ENCODE measurements at regions not wholly inside any gene's neighbourhood (a gene's known extent, or its start where the extent isn't known, plus 50 kb on each side); places are given as distances from the start of the nearest gene placed in this dataset.

DNA sequence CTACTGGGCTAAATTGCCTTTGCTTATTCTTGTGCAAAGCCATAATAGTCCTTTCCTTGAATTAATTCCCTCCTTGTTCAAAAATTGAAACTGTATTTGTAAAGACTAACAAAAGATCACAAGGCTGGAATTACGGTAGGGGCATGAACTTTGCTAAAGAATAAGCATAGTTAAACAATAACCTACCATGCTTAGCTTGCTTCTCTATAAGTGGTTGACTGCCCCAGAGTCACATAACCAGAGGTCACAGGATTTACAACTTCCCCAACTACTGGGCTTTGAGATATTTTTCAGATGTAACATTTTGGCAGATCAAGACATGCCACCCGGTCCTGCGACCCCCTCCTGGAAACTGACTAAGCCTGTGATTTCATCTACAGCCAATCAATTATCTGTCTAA, 181.4 kb downstream of the GPAM start:
- H3K4me3 ChIP-seq (replicated peaks; ENCODE audit: low read depth, low read length), result no peak overlapping the region
- DNase-seq (ENCODE audit: extremely low read depth, low read depth), result no peak
- TF ChIP-seq, protein P1, sequence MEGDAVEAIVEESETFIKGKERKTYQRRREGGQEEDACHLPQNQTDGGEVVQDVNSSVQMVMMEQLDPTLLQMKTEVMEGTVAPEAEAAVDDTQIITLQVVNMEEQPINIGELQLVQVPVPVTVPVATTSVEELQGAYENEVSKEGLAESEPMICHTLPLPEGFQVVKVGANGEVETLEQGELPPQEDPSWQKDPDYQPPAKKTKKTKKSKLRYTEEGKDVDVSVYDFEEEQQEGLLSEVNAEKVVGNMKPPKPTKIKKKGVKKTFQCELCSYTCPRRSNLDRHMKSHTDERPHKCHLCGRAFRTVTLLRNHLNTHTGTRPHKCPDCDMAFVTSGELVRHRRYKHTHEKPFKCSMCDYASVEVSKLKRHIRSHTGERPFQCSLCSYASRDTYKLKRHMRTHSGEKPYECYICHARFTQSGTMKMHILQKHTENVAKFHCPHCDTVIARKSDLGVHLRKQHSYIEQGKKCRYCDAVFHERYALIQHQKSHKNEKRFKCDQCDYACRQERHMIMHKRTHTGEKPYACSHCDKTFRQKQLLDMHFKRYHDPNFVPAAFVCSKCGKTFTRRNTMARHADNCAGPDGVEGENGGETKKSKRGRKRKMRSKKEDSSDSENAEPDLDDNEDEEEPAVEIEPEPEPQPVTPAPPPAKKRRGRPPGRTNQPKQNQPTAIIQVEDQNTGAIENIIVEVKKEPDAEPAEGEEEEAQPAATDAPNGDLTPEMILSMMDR (IDR thresholded peaks at IDR 0.05; ENCODE audit: low read depth, low read length, missing control alignments), result no peak

GRCh38 chr10:112004075-112004474, 179.5 kb downstream of the GPAM start:
- no peak for DNase-seq (ENCODE audit: extremely low read depth, low read depth)
- TF ChIP-seq, protein P1 (IDR thresholded peaks at IDR 0.05; ENCODE audit: low read depth, low read length, missing control alignments), result no peak
- no peak overlapping the region for H3K4me3 ChIP-seq (replicated peaks; ENCODE audit: low read depth, low read length)

- no peak for DNase-seq (ENCODE audit: extremely low read depth, low read depth)
- TF ChIP-seq, protein P1 (IDR thresholded peaks at IDR 0.05; ENCODE audit: low read depth, low read length, missing control alignments), result no peak
These were observed 178.5 kb downstream of the GPAM start for GRCh38 chr10:112005044-112005443.

DNA sequence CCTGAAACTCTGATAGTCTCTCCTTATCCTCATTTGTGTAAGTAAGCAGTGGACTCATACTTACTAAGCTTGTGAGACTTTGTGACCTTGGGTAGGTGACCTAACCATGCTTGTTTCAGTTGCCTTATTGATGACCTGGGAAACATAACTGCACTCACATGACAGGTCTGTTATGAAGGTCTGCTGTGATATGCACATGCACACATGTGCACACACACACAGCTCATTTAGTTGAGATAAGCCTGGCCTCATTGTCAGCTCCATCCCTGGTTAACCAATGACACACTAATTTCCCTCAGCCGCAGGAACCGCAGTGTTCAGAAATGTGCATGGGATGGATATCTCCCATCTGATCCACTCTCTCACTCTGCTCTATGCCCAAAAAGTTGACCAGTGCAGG, 177.2 kb downstream of the GPAM start:
- TF ChIP-seq, protein P1 (IDR thresholded peaks at IDR 0.05; ENCODE audit: low read depth, low read length, missing control alignments), result no peak
- no peak overlapping the region for H3K4me3 ChIP-seq (replicated peaks; ENCODE audit: low read depth, low read length)
- no peak for DNase-seq (ENCODE audit: extremely low read depth, low read depth)

More at GRCh38 chr10:112005044-112005443, 178.5 kb downstream of the GPAM start:
- no peak overlapping the region for H3K4me3 ChIP-seq (replicated peaks; ENCODE audit: low read depth, low read length)

GRCh38 chr10:112006831-112007230, 176.7 kb downstream of the GPAM start:
- TF ChIP-seq, protein P1 (IDR thresholded peaks at IDR 0.05; ENCODE audit: low read depth, low read length, missing control alignments), result no peak
- no peak overlapping the region for H3K4me3 ChIP-seq (replicated peaks; ENCODE audit: low read depth, low read length)
- no peak for DNase-seq (ENCODE audit: extremely low read depth, low read depth)

DNA sequence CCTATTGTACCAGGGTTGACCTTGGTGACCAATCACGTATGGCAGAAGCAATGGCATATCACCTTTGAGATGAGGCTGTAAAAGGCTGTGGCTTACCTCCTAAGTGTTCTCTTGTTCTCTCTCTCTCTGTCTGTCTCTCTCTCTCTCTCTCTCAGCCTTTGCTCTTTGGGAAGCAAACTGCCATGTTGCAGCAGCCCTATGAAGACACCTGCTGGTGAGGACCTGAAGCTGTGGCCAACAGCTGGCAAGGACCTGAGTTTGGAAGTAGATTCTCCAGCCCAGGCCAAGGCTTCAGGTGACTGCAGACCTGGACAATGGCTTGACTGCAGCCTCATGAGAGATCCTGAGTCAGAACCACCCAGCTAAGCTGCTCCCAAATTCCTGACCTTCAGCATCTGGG, 161.4 kb downstream of the GPAM start:
- H3K4me3 ChIP-seq (replicated peaks; ENCODE audit: low read depth, low read length), result no peak overlapping the region
- DNase-seq (ENCODE audit: extremely low read depth, low read depth), result no peak
- TF ChIP-seq, protein P1 (IDR thresholded peaks at IDR 0.05; ENCODE audit: low read depth, low read length, missing control alignments), result no peak

DNA sequence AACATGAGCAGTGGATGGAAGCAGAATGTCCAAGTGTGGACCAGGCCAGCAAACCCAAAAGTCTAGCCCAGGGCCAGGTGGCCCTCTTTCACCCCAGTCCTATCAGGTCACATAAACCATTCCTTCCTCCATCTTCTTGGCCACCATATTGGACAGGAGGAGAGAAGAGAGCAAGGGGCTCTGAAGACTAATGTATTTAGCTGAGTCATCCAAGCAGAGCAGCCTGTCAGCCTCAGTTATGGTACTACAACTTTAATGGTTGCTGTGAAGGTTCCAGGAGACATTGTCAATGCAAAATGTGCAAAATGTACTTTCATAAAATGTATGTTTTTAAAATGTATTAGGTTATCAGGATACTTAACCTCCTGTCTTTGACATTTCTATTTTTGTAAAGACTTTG, 159.5 kb downstream of the GPAM start:
- no peak for DNase-seq (ENCODE audit: extremely low read depth, low read depth)
- TF ChIP-seq, protein P1 (IDR thresholded peaks at IDR 0.05; ENCODE audit: low read depth, low read length, missing control alignments), result no peak
- H3K4me3 ChIP-seq (replicated peaks; ENCODE audit: low read depth, low read length), result no peak overlapping the region
